Renal cortical epithelial cell (primary cell): ENCODE measurements at regions not wholly inside any gene's neighbourhood (a gene's known extent, or its start where the extent isn't known, plus 50 kb on each side); places are given as distances from the start of the nearest gene placed in this dataset.

Experiments
- DNase-seq: peaks from one replicate; pipeline ENCODE4 v3.0.0-alpha.2; 2011; ENCODE audit warnings: low read depth

- DNase-seq = no peak
These were observed 1010.3 kb downstream of the NAALADL2 start for GRCh38 chr3:175869404-175869803.

GRCh38 chr3:175868626-175869025 is 1009.5 kb downstream of the NAALADL2 start:
- DNase-seq = no peak

- DNase-seq = no peak
These were observed 1006.6 kb downstream of the NAALADL2 start for GRCh38 chr3:175865724-175866123.

- DNase-seq = no peak
These were observed 1002.8 kb downstream of the NAALADL2 start for GRCh38 chr3:175861916-175862315.
